ENCODE measurements at regions not wholly inside any gene's neighbourhood (a gene's known extent, or its start where the extent isn't known, plus 50 kb on each side); places are given as distances from the start of the nearest gene placed in this dataset.

GRCh38 chr5:52709167-52709925 lies 78.4 kb upstream of the ITGA1 start:
- no peak overlapping the region for H3K4me3 ChIP-seq (ENCODE audit: low read length)
- no peak for TF ChIP-seq CTCF (IDR thresholded peaks at IDR 0.05; ENCODE audit: insufficient read depth, low read depth, low read length, missing control alignments)
- peak; percentile 27 for DNase-seq (ENCODE audit: low read depth)

- no peak for TF ChIP-seq CTCF (IDR thresholded peaks at IDR 0.05; ENCODE audit: insufficient read depth, low read depth, low read length, missing control alignments)
- H3K4me3 ChIP-seq (ENCODE audit: low read length), result no peak overlapping the region
- DNase-seq (ENCODE audit: low read depth), result no peak
Measured at GRCh38 chr5:52710310-52710971, 77.3 kb upstream of the ITGA1 start.

- no peak overlapping the region for H3K4me3 ChIP-seq (ENCODE audit: low read length)
- DNase-seq (ENCODE audit: low read depth), result no peak
- no peak for TF ChIP-seq CTCF (IDR thresholded peaks at IDR 0.05; ENCODE audit: insufficient read depth, low read depth, low read length, missing control alignments)
Measured at GRCh38 chr5:52710972-52711596, 76.6 kb upstream of the ITGA1 start.

- no peak for DNase-seq (ENCODE audit: low read depth)
- no peak overlapping the region for H3K4me3 ChIP-seq (ENCODE audit: low read length)
- no peak for TF ChIP-seq CTCF (IDR thresholded peaks at IDR 0.05; ENCODE audit: insufficient read depth, low read depth, low read length, missing control alignments)
Measured at GRCh38 chr5:52712354-52712753, 75.4 kb upstream of the ITGA1 start.

- TF ChIP-seq CTCF (IDR thresholded peaks at IDR 0.05; ENCODE audit: insufficient read depth, low read depth, low read length, missing control alignments), result no peak
- peak; percentile 95 for DNase-seq (ENCODE audit: low read depth)
- H3K4me3 ChIP-seq (ENCODE audit: low read length), result no peak overlapping the region
Measured at GRCh38 chr5:52725065-52725746, 62.5 kb upstream of the ITGA1 start.

GRCh38 chr5:52725808-52726207 lies 61.9 kb upstream of the ITGA1 start:
- H3K4me3 ChIP-seq (ENCODE audit: low read length), result no peak overlapping the region
- DNase-seq (ENCODE audit: low read depth), result no peak
- TF ChIP-seq CTCF (IDR thresholded peaks at IDR 0.05; ENCODE audit: insufficient read depth, low read depth, low read length, missing control alignments), result no peak
